NT2/D1 (cell line): ENCODE measurements at regions not wholly inside any gene's neighbourhood (a gene's known extent, or its start where the extent isn't known, plus 50 kb on each side); places are given as distances from the start of the nearest gene placed in this dataset.

ENCODE experiments used
- SUZ12 ChIP-seq: IDR thresholded peaks from 2 replicates; pipeline ENCODE4 v1.6.1; 2011; ENCODE audit not compliant: insufficient read length, insufficient read depth; ENCODE audit errors: extremely low read depth
- YY1 ChIP-seq: IDR thresholded peaks from 2 replicates; pipeline ENCODE4 v1.6.1; 2011; ENCODE audit not compliant: insufficient read length, insufficient read depth
- ZNF274 ChIP-seq: IDR thresholded peaks from 2 replicates; pipeline ENCODE4 v1.6.1; 2011; ENCODE audit warnings: mild to moderate bottlenecking, low read depth, low read length

GRCh38 chr12:131458931-131459772, 251.7 kb upstream of the SFSWAP start:
- TF ChIP-seq YY1 (no peak), ZNF274 (no peak), SUZ12 (no peak)
